ENCODE measurements at regions not wholly inside any gene's neighbourhood (a gene's known extent, or its start where the extent isn't known, plus 50 kb on each side); places are given as distances from the start of the nearest gene placed in this dataset.

- no peak for DNase-seq (ENCODE audit: low read depth in 2 of 2)
These were observed 410.6 kb downstream of the SPRY1 start for GRCh38 chr4:123807187-123807586.

DNA sequence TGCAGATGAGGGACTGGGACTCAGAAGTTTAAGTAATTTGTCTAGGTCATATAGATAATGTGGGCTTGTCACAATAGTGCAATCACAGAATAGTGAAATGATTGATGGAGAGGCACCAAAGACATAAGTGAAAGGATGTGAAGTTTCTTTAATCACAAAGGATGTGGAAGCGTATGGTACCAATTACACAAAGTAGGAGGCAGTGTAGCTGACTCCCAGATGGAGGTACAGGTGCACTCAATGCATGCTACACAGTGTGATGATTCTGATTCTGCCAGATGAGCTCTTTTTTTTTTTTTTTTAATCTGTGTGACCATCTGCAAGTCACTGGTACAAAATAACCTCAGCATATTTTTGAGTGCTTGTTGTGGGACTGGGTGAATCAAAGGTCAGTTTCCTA lies 411.3 kb downstream of the SPRY1 start:
- DNase-seq (ENCODE audit: low read depth in 2 of 2), result no peak

DNA sequence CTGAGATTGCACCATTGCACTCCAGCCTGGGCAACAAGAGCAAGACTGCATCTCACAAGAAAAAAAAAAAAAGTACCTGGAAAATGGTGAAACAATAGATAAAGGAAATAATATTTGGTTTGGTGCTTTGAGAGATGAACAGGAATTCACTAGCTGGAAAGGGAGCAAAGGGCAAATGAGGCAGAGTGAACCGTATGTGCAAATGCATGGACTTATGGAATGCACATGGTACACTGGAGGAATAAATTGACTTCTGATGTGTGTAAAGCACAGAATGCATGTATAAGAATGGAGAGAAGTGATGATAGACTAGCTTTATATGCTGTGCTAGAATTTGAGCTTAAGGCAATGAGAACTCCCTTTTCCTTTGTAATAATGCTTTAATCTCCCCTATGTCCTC lies 413.3 kb downstream of the SPRY1 start:
- DNase-seq (ENCODE audit: low read depth in 2 of 2), result no peak

- DNase-seq (ENCODE audit: low read depth in 2 of 2), result no peak
These were observed 415.4 kb downstream of the SPRY1 start for GRCh38 chr4:123812066-123812390.

DNA sequence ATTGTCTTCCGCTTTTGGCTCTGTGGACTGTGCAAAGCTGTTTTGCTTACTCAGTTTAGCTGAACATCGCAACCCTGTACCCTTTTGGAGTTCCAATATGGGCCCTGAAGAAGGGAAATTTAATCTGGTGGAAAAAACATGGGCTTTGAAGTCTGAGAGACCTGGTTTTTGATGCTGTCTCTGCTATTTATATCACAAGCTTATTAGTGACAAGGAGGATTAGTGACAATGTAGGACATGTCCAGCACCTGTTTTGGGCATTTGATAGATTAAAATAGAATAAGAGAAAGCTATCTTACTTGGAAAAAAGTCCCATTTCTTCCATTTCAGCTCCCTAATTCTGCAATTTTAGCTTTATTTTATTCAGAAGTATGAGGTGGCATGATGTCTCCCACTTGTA lies 417.3 kb downstream of the SPRY1 start:
- DNase-seq (ENCODE audit: low read depth in 2 of 2), result no peak

GRCh38 chr4:123816462-123816861 lies 419.9 kb downstream of the SPRY1 start:
- DNase-seq (ENCODE audit: low read depth in 2 of 2), result no peak

DNA sequence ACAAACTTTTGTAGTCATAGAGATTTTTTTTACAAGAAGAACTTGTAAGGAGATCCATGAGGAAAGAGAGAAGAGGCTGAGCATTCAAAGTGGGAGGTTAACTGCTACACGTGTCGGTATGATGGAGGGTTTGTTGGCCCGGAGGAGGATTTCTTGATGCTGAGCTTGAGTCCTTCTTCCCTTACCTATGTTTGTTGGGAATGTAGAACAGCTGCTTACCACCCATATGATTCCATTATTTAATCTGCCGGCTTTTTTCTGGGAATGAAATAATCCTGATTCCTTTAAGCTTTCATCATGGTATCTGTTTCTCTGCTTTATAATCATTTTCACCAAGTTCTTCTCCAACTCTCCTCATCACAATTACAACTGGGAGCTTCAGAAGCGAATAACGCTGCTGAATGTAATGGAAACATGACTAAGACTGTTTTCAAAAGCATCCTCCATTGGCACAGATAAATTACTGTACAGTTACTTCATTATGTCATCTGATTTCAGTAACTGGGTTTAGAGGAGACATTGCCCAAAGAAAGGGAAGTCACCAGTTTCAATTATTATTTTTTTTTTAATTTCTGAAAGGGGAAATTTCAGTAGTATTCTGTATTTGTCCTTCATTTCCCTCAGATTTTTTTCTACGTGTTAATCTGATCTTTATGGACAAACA lies 420.6 kb downstream of the SPRY1 start:
- DNase-seq (ENCODE audit: low read depth in 2 of 2), result no peak

- DNase-seq (ENCODE audit: low read depth in 2 of 2), result no peak
These were observed 422.9 kb downstream of the SPRY1 start for GRCh38 chr4:123819362-123820035.

DNA sequence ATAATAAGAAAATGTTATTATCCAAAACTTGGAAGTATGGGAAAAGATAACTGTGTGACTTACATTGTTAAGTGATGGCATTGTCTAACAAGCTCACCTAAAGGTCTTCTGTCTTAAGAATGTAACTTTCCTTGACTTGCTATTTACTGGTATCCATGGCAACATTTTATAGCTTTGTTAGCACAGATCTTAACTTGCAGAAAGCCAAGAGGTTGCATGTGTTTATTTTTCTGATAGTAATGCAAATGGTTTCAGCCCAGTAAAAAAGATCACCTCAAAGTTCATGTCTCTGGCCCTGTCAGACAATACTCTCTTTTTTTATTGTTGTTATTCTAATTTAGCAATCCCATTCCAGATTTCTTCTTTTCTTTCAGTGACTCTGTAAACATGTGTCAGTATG lies 425.3 kb downstream of the SPRY1 start:
- no peak for DNase-seq (ENCODE audit: low read depth in 2 of 2)

DNA sequence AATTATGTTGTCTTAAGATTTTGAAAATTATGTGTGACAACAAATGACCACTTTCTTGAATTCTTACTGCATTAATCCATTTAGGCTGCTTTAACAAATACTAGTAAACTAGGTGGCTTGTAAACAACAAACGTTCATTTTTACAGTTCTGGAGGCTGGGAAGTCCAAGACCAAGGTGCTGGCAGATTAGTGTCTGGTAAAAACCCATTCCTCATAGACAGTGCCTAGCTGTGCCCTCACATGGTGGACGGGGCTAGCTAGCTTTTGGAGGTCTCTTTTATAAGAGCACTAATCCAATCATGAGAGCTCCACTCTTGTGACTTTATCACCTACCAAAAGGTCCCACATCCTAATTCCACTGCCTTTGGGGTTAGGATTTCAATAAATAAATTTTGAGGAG lies 425.8 kb downstream of the SPRY1 start:
- DNase-seq (ENCODE audit: low read depth in 2 of 2), result no peak

- no peak for DNase-seq (ENCODE audit: low read depth in 2 of 2)
These were observed 426.6 kb downstream of the SPRY1 start for GRCh38 chr4:123823244-123823643.

- no peak for DNase-seq (ENCODE audit: low read depth in 2 of 2)
These were observed 427.9 kb downstream of the SPRY1 start for GRCh38 chr4:123824524-123824923.

DNA sequence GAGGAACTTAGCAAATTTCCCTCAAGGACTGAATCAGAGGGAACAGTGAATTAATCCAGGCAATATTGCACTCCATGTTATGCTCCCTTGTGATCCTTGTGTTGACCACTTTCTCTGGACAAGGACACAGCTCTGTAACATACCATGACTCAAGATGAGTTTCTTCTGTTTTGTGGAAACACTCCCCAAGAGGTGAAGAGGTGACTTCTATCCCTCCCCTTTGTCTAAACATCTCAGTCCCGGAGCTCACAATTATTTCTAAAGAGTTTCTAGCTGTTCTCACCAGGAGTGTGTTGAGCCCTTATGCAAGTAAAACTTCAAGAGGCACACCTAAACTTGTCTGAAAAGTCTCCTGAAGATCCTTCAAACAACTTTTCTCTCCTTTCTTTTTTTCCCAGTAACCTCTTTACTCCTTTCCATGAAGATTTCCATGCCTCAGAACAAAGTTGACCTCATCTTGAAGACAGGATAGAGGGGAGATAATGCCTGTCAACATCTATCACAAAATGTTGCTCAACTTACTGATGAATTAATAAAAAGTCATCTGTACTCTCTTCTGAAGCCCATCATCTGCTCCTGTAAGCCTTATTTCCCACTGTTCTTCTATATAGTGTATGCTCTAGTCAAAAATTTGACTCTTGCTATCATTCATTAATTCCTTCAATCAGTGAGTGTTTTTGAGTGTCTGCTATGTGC lies 429.1 kb downstream of the SPRY1 start:
- DNase-seq (ENCODE audit: low read depth in 2 of 2), result no peak

GRCh38 chr4:123826896-123827295 lies 430.3 kb downstream of the SPRY1 start:
- no peak for DNase-seq (ENCODE audit: low read depth in 2 of 2)

GRCh38 chr4:123827511-123827910 lies 430.9 kb downstream of the SPRY1 start:
- DNase-seq (ENCODE audit: low read depth in 2 of 2), result no peak

DNA sequence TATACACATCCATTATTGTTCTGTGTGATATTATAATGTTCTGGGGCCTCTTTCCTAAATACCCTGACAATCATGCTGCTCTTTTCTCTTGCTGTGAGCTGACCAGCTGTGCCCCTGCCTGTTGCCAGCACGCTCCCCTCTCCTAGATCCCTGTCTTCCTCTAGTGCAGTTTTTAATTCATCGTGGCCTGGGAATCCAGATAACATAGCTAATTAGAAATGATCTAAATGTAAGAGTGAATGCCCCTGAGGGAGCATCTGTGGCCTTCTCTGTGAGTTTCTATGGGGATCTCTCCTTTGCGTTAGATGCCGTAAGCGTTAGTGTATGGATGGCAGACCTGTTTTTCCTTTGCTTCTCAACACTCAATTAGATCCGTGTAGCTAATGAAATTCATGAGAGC lies 434.3 kb downstream of the SPRY1 start:
- no peak for DNase-seq (ENCODE audit: low read depth in 2 of 2)

- peak; percentile 99 to 100 for DNase-seq (ENCODE audit: low read depth in 2 of 2)
These were observed 435.8 kb downstream of the SPRY1 start for GRCh38 chr4:123832173-123833026.

GRCh38 chr4:123833171-123833643 lies 436.6 kb downstream of the SPRY1 start:
- no peak for DNase-seq (ENCODE audit: low read depth in 2 of 2)

- no peak for DNase-seq (ENCODE audit: low read depth in 2 of 2)
These were observed 439.4 kb downstream of the SPRY1 start for GRCh38 chr4:123835831-123836590.

DNA sequence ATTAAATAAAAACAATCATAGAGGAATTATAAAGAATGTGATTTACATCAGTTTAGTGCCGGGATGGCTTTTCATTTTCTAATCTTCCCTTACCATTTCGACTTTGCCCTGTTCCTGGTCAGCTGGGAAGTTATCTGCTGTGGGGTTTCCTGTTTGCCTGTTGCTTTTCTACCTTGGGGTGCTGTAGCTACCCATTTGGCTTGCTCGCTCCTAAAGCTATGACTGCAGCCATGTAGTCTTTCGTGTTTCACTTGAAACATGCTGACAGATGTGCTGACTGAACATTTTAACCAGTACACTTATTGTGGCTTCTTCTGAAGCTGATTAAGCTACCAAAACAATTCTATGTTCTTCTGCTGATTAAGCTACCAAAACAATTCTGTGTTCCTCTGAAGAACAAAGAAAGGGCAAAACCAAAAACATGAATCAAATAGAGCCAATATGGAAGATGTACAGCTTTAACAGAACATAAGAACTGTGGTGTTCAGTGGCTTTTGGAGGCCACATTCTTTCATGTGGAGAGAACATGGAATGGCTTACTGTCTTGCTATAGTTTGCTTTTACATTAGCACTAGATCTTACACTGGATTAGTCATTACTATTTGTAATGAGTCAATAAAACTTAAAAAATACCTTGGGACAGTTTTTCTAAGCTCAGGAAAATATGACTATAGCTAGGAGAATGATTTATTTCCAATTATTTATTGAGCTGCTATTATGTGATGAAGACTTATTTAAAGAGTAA lies 440.4 kb downstream of the SPRY1 start:
- no peak for DNase-seq (ENCODE audit: low read depth in 2 of 2)

DNA sequence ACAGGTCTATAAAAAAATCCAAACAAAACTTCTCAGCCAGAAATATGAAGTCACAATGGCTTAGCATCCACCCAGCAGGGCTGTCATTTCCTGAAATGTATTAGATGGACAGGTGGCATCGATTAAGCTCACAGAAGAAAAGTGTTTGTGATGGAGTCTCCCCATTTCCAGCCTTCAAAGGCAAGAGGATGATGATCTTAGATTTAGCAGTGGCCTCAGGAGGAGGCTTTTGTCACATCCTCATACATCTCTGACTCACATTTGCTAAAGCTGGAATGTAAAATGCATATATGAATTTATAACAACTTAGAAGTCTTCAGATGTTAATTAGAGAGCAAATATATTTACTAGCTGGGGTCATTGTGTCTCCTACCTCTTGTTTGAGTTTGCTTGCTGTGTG lies 441.9 kb downstream of the SPRY1 start:
- DNase-seq (ENCODE audit: low read depth in 2 of 2), result no peak
